HEK293 (cell line): ENCODE measurements at regions not wholly inside any gene's neighbourhood (a gene's known extent, or its start where the extent isn't known, plus 50 kb on each side); places are given as distances from the start of the nearest gene placed in this dataset.
A peak's percentile ranks its signal among the peaks of the same experiment; 100 is the strongest.

Experiments
- GLIS1 ChIP-seq: fragments of 450-650 bp; formaldehyde crosslinking; IDR thresholded peaks from 2 replicates; pipeline ENCODE4 v1.5.1; 2016; ENCODE audit warnings: missing biosample characterization, missing genetic modification characterization
- KLF8 ChIP-seq: fragments of 450-650 bp; formaldehyde crosslinking; IDR thresholded peaks from 2 replicates; pipeline ENCODE4 v1.5.1; 2016; ENCODE audit warnings: missing biosample characterization, missing genetic modification characterization
- PRDM1 ChIP-seq: fragments of 450-650 bp; formaldehyde crosslinking; IDR thresholded peaks from 2 replicates; pipeline ENCODE4; 2016; ENCODE audit warnings: missing biosample characterization, missing genetic modification characterization
- SETDB1 ChIP-seq: IDR thresholded peaks from one replicate; pipeline ENCODE4 v1.6.1; 2017; ENCODE audit warnings: mild to moderate bottlenecking, low read length, moderate library complexity, mixed read lengths; ENCODE audit not compliant: insufficient read length
- SP7 ChIP-seq: fragments of 450-650 bp; formaldehyde crosslinking; IDR thresholded peaks from 2 replicates; pipeline ENCODE4 v1.5.1; 2016; ENCODE audit warnings: missing biosample characterization, missing genetic modification characterization
- TCF7L2 ChIP-seq: IDR thresholded peaks from 2 replicates; pipeline ENCODE4 v1.6.1; 2011; ENCODE audit warnings: low read depth, mild to moderate bottlenecking, inconsistent platforms, low read length, moderate library complexity, borderline replicate concordance
- WT1 ChIP-seq: fragments of 450-650 bp; formaldehyde crosslinking; IDR thresholded peaks from 2 replicates; pipeline ENCODE4 v1.5.1; 2016; ENCODE audit warnings: missing biosample characterization, missing genetic modification characterization
- YY1 ChIP-seq: fragments of 450-650 bp; formaldehyde crosslinking; IDR thresholded peaks from 2 replicates; pipeline ENCODE4 v1.5.1; 2018; ENCODE audit warnings: missing biosample characterization, missing genetic modification characterization
- ZBTB20 ChIP-seq: fragments of 450-650 bp; formaldehyde crosslinking; IDR thresholded peaks from 2 replicates; pipeline ENCODE4 v1.5.1; 2016; ENCODE audit warnings: missing biosample characterization, missing genetic modification characterization
- ZEB2 ChIP-seq: fragments of 450-650 bp; formaldehyde crosslinking; IDR thresholded peaks from 2 replicates; pipeline ENCODE4 v1.5.1; 2016; ENCODE audit warnings: missing biosample characterization, missing genetic modification characterization
- ZNF23 ChIP-seq: fragments of 450-650 bp; formaldehyde crosslinking; IDR thresholded peaks from 2 replicates; pipeline ENCODE4 v1.5.1; 2016; ENCODE audit warnings: missing biosample characterization, missing genetic modification characterization, borderline replicate concordance
- ZNF248 ChIP-seq: fragments of 450-650 bp; formaldehyde crosslinking; IDR thresholded peaks from 2 replicates; pipeline ENCODE4 v1.5.1; 2017; ENCODE audit warnings: missing biosample characterization, missing genetic modification characterization
- ZNF366 ChIP-seq: fragments of 450-650 bp; formaldehyde crosslinking; conservative IDR thresholded peaks from 2 replicates; pipeline ENCODE4 v1.5.1; 2016; ENCODE audit warnings: missing biosample characterization, missing genetic modification characterization
- ZNF654 ChIP-seq: fragments of 450-650 bp; formaldehyde crosslinking; IDR thresholded peaks from 2 replicates; pipeline ENCODE4 v1.5.1; 2016; ENCODE audit warnings: low read depth, missing biosample characterization, missing genetic modification characterization
- TF ChIP-seq, protein P1 (sequence below): fragments of 450-650 bp; formaldehyde crosslinking; IDR thresholded peaks from 2 replicates; pipeline ENCODE4 v1.5.1; 2016; ENCODE audit warnings: missing biosample characterization, missing genetic modification characterization
- TF ChIP-seq, protein P2 (sequence below): fragments of 450-650 bp; formaldehyde crosslinking; IDR thresholded peaks from 2 replicates; pipeline ENCODE4 v1.5.1; 2016; ENCODE audit warnings: missing biosample characterization, missing genetic modification characterization, borderline replicate concordance
- TF ChIP-seq, protein P3 (sequence below): fragments of 450-650 bp; formaldehyde crosslinking; IDR thresholded peaks from 2 replicates; pipeline ENCODE4 v1.5.1; 2017; ENCODE audit warnings: missing biosample characterization, missing genetic modification characterization
- TF ChIP-seq, protein P4 (sequence below): fragments of 450-650 bp; formaldehyde crosslinking; IDR thresholded peaks from 2 replicates; pipeline ENCODE4 v1.5.1; 2017; ENCODE audit warnings: missing biosample characterization, missing genetic modification characterization
- TF ChIP-seq, protein P5 (sequence below): fragments of 450-650 bp; formaldehyde crosslinking; IDR thresholded peaks from 2 replicates; pipeline ENCODE4 v1.5.1; 2017; ENCODE audit warnings: missing biosample characterization, missing genetic modification characterization
- TF ChIP-seq, protein P6 (sequence below): fragments of 450-650 bp; formaldehyde crosslinking; IDR thresholded peaks from 2 replicates; pipeline ENCODE4 v1.5.1; 2016; ENCODE audit warnings: missing biosample characterization, missing genetic modification characterization
- TF ChIP-seq, protein P7 (sequence below): fragments of 450-650 bp; formaldehyde crosslinking; IDR thresholded peaks from 2 replicates; pipeline ENCODE4 v1.5.0; 2017; ENCODE audit warnings: missing biosample characterization, missing genetic modification characterization, borderline replicate concordance
- TF ChIP-seq, protein P8 (sequence below): sonication (generic); formaldehyde crosslinking; IDR thresholded peaks from 2 replicates; pipeline ENCODE4 v1.8.1; 2022; ENCODE audit warnings: mild to moderate bottlenecking, moderate library complexity, missing genetic modification reagents

DNA sequence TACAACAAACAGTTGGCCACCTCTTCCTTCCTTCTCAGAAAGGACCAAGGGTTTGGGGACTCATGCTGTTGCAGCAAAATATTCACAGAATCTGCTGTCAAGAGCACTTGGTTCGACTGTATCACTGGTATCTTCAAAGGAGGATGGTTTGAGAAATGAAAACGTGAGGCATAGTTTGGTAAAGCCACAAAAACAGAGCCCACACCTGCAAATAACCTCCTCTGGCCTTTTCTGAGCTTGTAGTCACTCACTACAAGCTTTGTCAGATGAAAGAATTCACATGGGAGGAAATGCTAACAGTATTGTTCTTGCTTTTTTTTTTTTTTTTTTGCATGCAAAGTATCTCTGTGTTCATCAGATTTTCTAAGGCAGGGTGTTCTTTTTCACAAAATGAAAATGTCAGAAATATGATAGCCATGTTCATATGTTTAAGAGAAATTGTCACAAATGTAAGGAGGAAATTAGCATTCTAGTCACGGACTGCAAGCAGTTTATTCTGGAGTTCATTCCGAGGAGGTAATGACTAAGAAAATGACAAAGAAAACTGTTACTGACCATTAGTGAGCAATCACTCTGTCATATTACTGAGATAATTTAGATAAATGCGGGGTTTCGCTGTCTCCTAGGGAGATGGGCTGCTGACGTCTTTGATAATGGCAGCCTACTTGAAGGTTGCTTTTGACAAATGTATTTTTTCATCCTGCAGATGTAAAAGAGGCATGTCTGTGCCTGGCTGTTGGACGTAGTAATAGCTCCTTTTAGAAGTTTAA lies 117.8 kb upstream of the MYO3A start (continued):
- TF ChIP-seq TCF7L2 (no peak), ZNF366 (no peak), ZNF248 (tag by site-specific recombination) (no peak), PRDM1 (tag by site-specific recombination) (no peak), ZEB2 (tag by site-specific recombination) (peak; percentile 58; the same call in 1 of the 2 replicates), KLF8 (no peak), SETDB1 (no peak), ZBTB20 (no peak), ZNF23 (tag by site-specific recombination) (no peak), YY1 (tag by site-specific recombination) (no peak), WT1 (tag by site-specific recombination) (peak; percentile 88), ZNF654 (tag by site-specific recombination) (no peak), SP7 (tag by site-specific recombination) (peak; percentile 93), GLIS1 (tag by site-specific recombination) (no peak)
- TF ChIP-seq, protein P1, sequence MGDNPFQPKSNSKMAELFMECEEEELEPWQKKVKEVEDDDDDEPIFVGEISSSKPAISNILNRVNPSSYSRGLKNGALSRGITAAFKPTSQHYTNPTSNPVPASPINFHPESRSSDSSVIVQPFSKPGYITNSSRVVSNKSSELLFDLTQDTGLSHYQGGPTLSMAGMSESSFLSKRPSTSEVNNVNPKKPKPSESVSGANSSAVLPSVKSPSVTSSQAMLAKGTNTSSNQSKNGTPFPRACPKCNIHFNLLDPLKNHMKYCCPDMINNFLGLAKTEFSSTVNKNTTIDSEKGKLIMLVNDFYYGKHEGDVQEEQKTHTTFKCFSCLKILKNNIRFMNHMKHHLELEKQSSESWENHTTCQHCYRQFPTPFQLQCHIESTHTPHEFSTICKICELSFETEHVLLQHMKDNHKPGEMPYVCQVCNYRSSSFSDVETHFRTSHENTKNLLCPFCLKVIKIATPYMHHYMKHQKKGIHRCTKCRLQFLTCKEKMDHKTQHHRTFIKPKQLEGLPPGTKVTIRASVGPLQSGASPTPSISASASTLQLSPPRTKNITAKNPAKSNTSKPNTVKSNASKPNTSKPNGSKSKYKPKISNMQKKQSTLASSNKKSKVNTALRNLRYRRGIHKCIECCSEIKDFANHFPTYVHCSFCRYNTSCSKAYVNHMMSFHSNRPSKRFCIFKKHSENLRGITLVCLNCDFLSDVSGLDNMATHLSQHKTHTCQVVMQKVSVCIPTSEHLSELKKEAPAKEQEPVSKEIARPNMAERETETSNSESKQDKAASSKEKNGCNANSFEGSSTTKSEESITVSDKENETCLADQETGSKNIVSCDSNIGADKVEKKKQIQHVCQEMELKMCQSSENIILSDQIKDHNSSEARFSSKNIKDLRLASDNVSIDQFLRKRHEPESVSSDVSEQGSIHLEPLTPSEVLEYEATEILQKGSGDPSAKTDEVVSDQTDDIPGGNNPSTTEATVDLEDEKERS, result no peak
- TF ChIP-seq, protein P2, sequence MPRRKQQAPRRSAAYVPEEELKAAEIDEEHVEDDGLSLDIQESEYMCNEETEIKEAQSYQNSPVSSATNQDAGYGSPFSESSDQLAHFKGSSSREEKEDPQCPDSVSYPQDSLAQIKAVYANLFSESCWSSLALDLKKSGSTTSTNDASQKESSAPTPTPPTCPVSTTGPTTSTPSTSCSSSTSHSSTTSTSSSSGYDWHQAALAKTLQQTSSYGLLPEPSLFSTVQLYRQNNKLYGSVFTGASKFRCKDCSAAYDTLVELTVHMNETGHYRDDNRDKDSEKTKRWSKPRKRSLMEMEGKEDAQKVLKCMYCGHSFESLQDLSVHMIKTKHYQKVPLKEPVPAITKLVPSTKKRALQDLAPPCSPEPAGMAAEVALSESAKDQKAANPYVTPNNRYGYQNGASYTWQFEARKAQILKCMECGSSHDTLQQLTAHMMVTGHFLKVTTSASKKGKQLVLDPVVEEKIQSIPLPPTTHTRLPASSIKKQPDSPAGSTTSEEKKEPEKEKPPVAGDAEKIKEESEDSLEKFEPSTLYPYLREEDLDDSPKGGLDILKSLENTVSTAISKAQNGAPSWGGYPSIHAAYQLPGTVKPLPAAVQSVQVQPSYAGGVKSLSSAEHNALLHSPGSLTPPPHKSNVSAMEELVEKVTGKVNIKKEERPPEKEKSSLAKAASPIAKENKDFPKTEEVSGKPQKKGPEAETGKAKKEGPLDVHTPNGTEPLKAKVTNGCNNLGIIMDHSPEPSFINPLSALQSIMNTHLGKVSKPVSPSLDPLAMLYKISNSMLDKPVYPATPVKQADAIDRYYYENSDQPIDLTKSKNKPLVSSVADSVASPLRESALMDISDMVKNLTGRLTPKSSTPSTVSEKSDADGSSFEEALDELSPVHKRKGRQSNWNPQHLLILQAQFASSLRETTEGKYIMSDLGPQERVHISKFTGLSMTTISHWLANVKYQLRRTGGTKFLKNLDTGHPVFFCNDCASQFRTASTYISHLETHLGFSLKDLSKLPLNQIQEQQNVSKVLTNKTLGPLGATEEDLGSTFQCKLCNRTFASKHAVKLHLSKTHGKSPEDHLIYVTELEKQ (tag by site-specific recombination), result 0 out of 2 replicates have a peak, but pooled peaks have one; percentile 37
- TF ChIP-seq, protein P3, sequence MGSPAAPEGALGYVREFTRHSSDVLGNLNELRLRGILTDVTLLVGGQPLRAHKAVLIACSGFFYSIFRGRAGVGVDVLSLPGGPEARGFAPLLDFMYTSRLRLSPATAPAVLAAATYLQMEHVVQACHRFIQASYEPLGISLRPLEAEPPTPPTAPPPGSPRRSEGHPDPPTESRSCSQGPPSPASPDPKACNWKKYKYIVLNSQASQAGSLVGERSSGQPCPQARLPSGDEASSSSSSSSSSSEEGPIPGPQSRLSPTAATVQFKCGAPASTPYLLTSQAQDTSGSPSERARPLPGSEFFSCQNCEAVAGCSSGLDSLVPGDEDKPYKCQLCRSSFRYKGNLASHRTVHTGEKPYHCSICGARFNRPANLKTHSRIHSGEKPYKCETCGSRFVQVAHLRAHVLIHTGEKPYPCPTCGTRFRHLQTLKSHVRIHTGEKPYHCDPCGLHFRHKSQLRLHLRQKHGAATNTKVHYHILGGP (tag by site-specific recombination), result no peak
- TF ChIP-seq, protein P4, sequence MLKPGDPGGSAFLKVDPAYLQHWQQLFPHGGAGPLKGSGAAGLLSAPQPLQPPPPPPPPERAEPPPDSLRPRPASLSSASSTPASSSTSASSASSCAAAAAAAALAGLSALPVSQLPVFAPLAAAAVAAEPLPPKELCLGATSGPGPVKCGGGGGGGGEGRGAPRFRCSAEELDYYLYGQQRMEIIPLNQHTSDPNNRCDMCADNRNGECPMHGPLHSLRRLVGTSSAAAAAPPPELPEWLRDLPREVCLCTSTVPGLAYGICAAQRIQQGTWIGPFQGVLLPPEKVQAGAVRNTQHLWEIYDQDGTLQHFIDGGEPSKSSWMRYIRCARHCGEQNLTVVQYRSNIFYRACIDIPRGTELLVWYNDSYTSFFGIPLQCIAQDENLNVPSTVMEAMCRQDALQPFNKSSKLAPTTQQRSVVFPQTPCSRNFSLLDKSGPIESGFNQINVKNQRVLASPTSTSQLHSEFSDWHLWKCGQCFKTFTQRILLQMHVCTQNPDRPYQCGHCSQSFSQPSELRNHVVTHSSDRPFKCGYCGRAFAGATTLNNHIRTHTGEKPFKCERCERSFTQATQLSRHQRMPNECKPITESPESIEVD (tag by site-specific recombination), result peak; percentile 85
- TF ChIP-seq, protein P5, sequence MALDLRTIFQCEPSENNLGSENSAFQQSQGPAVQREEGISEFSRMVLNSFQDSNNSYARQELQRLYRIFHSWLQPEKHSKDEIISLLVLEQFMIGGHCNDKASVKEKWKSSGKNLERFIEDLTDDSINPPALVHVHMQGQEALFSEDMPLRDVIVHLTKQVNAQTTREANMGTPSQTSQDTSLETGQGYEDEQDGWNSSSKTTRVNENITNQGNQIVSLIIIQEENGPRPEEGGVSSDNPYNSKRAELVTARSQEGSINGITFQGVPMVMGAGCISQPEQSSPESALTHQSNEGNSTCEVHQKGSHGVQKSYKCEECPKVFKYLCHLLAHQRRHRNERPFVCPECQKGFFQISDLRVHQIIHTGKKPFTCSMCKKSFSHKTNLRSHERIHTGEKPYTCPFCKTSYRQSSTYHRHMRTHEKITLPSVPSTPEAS (tag by site-specific recombination), result no peak
- TF ChIP-seq, protein P6, sequence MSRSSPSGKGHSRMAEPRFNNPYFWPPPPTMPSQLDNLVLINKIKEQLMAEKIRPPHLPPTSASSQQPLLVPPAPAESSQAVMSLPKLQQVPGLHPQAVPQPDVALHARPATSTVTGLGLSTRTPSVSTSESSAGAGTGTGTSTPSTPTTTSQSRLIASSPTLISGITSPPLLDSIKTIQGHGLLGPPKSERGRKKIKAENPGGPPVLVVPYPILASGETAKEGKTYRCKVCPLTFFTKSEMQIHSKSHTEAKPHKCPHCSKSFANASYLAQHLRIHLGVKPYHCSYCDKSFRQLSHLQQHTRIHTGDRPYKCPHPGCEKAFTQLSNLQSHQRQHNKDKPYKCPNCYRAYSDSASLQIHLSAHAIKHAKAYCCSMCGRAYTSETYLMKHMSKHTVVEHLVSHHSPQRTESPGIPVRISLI (tag by site-specific recombination), result no peak
- TF ChIP-seq, protein P7, sequence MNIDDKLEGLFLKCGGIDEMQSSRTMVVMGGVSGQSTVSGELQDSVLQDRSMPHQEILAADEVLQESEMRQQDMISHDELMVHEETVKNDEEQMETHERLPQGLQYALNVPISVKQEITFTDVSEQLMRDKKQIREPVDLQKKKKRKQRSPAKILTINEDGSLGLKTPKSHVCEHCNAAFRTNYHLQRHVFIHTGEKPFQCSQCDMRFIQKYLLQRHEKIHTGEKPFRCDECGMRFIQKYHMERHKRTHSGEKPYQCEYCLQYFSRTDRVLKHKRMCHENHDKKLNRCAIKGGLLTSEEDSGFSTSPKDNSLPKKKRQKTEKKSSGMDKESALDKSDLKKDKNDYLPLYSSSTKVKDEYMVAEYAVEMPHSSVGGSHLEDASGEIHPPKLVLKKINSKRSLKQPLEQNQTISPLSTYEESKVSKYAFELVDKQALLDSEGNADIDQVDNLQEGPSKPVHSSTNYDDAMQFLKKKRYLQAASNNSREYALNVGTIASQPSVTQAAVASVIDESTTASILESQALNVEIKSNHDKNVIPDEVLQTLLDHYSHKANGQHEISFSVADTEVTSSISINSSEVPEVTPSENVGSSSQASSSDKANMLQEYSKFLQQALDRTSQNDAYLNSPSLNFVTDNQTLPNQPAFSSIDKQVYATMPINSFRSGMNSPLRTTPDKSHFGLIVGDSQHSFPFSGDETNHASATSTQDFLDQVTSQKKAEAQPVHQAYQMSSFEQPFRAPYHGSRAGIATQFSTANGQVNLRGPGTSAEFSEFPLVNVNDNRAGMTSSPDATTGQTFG (tag by site-specific recombination), result no peak
- TF ChIP-seq, protein P8, sequence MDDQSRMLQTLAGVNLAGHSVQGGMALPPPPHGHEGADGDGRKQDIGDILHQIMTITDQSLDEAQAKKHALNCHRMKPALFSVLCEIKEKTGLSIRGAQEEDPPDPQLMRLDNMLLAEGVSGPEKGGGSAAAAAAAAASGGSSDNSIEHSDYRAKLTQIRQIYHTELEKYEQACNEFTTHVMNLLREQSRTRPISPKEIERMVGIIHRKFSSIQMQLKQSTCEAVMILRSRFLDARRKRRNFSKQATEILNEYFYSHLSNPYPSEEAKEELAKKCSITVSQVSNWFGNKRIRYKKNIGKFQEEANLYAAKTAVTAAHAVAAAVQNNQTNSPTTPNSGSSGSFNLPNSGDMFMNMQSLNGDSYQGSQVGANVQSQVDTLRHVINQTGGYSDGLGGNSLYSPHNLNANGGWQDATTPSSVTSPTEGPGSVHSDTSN (CRISPR knock-in tag), result no peak
